MCF 10A (cell line): ENCODE measurements at regions not wholly inside any gene's neighbourhood (a gene's known extent, or its start where the extent isn't known, plus 50 kb on each side); places are given as distances from the start of the nearest gene placed in this dataset.
"Not testable (repeated sequence)": the region's sequence is repeated elsewhere in the genome, so short reads cannot be mapped to it uniquely, and the experiment has no call there.

Experiments used
- BruUV-seq: library from RNA; stranded (reverse); fragments of 400-500 nt; replicated peaks from 2 replicates; lab custom pipeline; 2021; lab: Mats Ljungman, UMichigan
- CTCF ChIA-PET: fragments of 300-600 bp; sonication (Branson Sonifier 250); formaldehyde crosslinking; extraction: SDS; loops from one replicate; lab custom pipeline; 2021; ENCODE audit warnings: antibody characterized with exemption, inconsistent platforms; lab: Yijun Ruan, JAX
- POLR2A ChIA-PET: fragments of 300-600, 350-650 bp; sonication (Branson Sonifier 250); formaldehyde crosslinking; extraction: SDS; loops from one replicate; lab custom pipeline; 2020; ENCODE audit warnings: antibody characterized with exemption, inconsistent platforms; lab: Yijun Ruan, JAX
- DNase-seq: peaks from one replicate; pipeline ENCODE4 v3.0.0-alpha.2; 2018; ENCODE audit not compliant: unreplicated experiment
- H3K27ac Mint-ChIP-seq: one replicate; pipeline ENCODE4 v1.8.0; 2022; ENCODE audit warnings: mild to moderate bottlenecking, low read depth, mixed read lengths; ENCODE audit not compliant: unreplicated experiment
- H3K27me3 Mint-ChIP-seq: one replicate; pipeline ENCODE4 v1.8.0; 2022; ENCODE audit warnings: mixed read lengths; ENCODE audit not compliant: insufficient read depth, unreplicated experiment
- H3K36me3 Mint-ChIP-seq: one replicate; pipeline ENCODE4 v1.8.0; 2022; ENCODE audit warnings: mild to moderate bottlenecking, moderate library complexity, mixed read lengths; ENCODE audit not compliant: insufficient read depth, unreplicated experiment
- H3K4me1 Mint-ChIP-seq: one replicate; pipeline ENCODE4 v1.8.0; 2022; ENCODE audit warnings: mixed read lengths; ENCODE audit not compliant: insufficient read depth, unreplicated experiment
- H3K4me3 Mint-ChIP-seq: one replicate; pipeline ENCODE4 v1.8.0; 2022; ENCODE audit warnings: mild to moderate bottlenecking, moderate library complexity, mixed read lengths; ENCODE audit not compliant: unreplicated experiment
- H3K9me3 Mint-ChIP-seq: one replicate; pipeline ENCODE4 v1.8.0; 2022; ENCODE audit warnings: mixed read lengths; ENCODE audit not compliant: unreplicated experiment
- intact Hi-C: fragments of 100-400 bp; cut with micrococcal nuclease; formaldehyde crosslinking; loops from 2 replicates; pipeline ENCODE4 v1.14.1; 2022
- TF ChIP-seq, protein P1 (sequence below): fragments of 200-600 bp; IDR thresholded peaks from one replicate; pipeline ENCODE4 v1.8.0; 2022; ENCODE audit warnings: antibody characterized with exemption, mild to moderate bottlenecking; ENCODE audit not compliant: unreplicated experiment

DNA sequence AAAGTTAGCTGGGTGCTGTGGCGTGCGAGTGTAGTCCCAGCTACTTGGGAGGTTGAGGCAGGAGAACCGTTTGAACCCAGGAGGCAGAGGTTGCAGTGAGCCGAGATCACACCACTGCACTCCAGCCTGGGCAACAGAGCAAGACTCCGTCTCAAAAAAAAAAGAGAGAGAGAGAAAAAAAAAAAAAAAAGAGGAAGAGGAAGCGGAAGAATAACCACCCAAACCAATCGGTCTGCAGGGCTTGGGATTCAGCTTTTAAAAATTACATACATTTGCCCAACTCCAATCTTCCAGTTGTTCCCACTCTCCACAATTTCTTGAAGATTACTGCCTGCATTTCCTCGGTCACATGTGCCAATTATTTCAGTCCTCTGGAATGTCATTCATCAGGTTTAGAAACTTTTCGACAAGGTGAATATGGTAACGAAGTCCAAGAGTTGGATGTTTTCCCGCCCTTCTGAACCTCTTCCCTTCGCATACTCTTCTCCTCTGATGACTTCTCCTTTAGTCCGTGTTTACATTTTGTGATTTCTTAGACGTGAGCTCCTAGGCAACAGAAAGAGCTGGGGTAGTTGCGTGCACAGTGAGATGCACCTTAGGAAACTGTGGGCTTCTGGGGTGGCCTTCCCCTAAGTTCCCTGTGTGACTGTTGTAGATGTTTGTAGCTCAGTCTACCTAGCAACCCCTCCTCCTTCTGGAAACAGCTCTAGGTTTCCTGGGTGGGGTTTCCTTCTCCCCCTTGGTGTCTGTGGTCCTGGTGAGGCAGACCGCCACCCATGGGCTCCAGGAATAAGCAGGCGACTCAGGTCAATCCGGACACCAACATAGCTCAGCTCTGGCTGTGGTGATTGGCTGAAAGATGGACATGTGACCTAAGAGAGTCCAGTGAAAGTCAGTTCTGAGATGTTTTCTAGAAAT, 63.0 kb upstream of the NCOA3 start:
- intact Hi-C loops: no loop called here
- Mint-ChIP-seq H3K27ac (no peak overlapping the region), H3K4me1 (peaks cover 13% of the 10 kb centered on the region), H3K9me3 (no peaks in the 10 kb centered on the region), H3K36me3 (no peaks in the 10 kb centered on the region), H3K4me3 (no peak overlapping the region), H3K27me3 (no peaks in the 10 kb centered on the region)
- TF ChIP-seq, protein P1, sequence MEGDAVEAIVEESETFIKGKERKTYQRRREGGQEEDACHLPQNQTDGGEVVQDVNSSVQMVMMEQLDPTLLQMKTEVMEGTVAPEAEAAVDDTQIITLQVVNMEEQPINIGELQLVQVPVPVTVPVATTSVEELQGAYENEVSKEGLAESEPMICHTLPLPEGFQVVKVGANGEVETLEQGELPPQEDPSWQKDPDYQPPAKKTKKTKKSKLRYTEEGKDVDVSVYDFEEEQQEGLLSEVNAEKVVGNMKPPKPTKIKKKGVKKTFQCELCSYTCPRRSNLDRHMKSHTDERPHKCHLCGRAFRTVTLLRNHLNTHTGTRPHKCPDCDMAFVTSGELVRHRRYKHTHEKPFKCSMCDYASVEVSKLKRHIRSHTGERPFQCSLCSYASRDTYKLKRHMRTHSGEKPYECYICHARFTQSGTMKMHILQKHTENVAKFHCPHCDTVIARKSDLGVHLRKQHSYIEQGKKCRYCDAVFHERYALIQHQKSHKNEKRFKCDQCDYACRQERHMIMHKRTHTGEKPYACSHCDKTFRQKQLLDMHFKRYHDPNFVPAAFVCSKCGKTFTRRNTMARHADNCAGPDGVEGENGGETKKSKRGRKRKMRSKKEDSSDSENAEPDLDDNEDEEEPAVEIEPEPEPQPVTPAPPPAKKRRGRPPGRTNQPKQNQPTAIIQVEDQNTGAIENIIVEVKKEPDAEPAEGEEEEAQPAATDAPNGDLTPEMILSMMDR: no peak
- BruUV-seq: no TSS peak
- POLR2A ChIA-PET: interaction anchor here (0.6 to 2.3 kb wide), 6 partner anchors 8 to 63 kb away, joined by 3 to 6 read pairs (median 4); partner anchors contain the start of gene NCOA3
- no peak for DNase-seq
- CTCF ChIA-PET: interaction anchor here (1.4 kb wide), 1 partner anchor 55 kb away, joined by 4 read pairs; no protein-coding TSS in a partner anchor

GRCh38 chr20:47440857-47441773, 60.6 kb upstream of the NCOA3 start:
- intact Hi-C loops: no loop called here
- H3K4me1 Mint-ChIP-seq: peaks cover 6% of the 10 kb centered on the region
- H3K27ac Mint-ChIP-seq: no peak overlapping the region
- POLR2A ChIA-PET: interaction anchor here (0.6 to 2.3 kb wide), 8 partner anchors 9 to 49 kb away, joined by 3 to 9 read pairs (median 4); no protein-coding TSS in a partner anchor
- H3K4me3 Mint-ChIP-seq: no peak overlapping the region
- no TSS peak for BruUV-seq
- no peaks in the 10 kb centered on the region for H3K9me3 Mint-ChIP-seq
- H3K27me3 Mint-ChIP-seq: no peaks in the 10 kb centered on the region
- TF ChIP-seq, protein P1: no peak
- no peaks in the 10 kb centered on the region for H3K36me3 Mint-ChIP-seq
- CTCF ChIA-PET: interaction anchor here (0.6 to 0.7 kb wide), 4 partner anchors 14 to 857 kb away, joined by 3 to 5 read pairs (median 4); no protein-coding TSS in a partner anchor
- DNase-seq: no peak

GRCh38 chr20:47441774-47442150, 59.9 kb upstream of the NCOA3 start:
- no peak for DNase-seq
- TF ChIP-seq, protein P1: no peak
- intact Hi-C loops: no loop called here
- BruUV-seq: no TSS peak
- Mint-ChIP-seq H3K27ac (no peak overlapping the region), H3K9me3 (no peaks in the 10 kb centered on the region), H3K27me3 (no peaks in the 10 kb centered on the region), H3K36me3 (no peaks in the 10 kb centered on the region), H3K4me1 (peaks cover 6% of the 10 kb centered on the region), H3K4me3 (no peak overlapping the region)
- CTCF ChIA-PET: interaction anchor here (0.6 to 0.7 kb wide), 2 partner anchors 31 to 50 kb away, joined by 3 read pairs; no protein-coding TSS in a partner anchor
- POLR2A ChIA-PET: interaction anchor here (0.6 to 2.8 kb wide), 8 partner anchors 8 to 49 kb away, joined by 3 to 13 read pairs (median 4); no protein-coding TSS in a partner anchor

DNA sequence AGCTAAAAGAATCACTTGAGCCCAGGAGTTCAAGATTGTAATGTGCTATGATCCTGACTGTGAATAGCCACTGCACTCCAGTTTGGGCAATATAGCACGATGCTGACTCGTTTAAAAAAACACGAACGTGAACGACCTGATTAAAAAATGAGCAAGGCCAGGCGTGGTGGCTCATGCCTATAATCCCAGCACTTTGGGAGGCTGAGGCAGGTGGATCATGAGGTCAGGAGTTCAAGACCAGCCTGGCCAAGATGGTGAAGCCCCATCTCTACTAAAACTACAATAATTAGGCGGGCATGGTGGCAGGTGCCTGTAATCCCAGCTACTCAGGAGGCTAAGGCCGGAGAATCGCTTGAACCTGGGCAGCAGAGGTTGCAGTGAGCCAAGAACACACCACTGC, 58.6 kb upstream of the NCOA3 start:
- H3K27ac Mint-ChIP-seq, H3K4me3 Mint-ChIP-seq, H3K4me1 Mint-ChIP-seq, intact Hi-C loops, DNase-seq, H3K9me3 Mint-ChIP-seq, H3K36me3 Mint-ChIP-seq, BruUV-seq, H3K27me3 Mint-ChIP-seq: not testable (repeated sequence)
- CTCF ChIA-PET: interaction anchor here (0.6 to 1.1 kb wide), 4 partner anchors 10 to 173 kb away, joined by 3 to 9 read pairs (median 3); no protein-coding TSS in a partner anchor
- POLR2A ChIA-PET: interaction anchor here (0.6 to 2.8 kb wide), 4 partner anchors 9 to 257 kb away, joined by 3 to 13 read pairs (median 6); no protein-coding TSS in a partner anchor
